Loucy (cell line): ENCODE measurements at regions not wholly inside any gene's neighbourhood (a gene's known extent, or its start where the extent isn't known, plus 50 kb on each side); places are given as distances from the start of the nearest gene placed in this dataset.

Source experiments
- CTCF ChIP-seq: fragments of 200-600 bp; sonication (generic); conservative IDR thresholded peaks from 2 replicates; pipeline ENCODE4 v1.5.1; 2014; ENCODE audit warnings: mild to moderate bottlenecking, antibody characterized with exemption, low read length
- EZH2phosphoT487 ChIP-seq: fragments of 200-600 bp; IDR thresholded peaks from 2 replicates; pipeline ENCODE4 v1.6.1; 2018; ENCODE audit warnings: antibody characterized with exemption, mild to moderate bottlenecking, moderate library complexity, borderline replicate concordance

DNA sequence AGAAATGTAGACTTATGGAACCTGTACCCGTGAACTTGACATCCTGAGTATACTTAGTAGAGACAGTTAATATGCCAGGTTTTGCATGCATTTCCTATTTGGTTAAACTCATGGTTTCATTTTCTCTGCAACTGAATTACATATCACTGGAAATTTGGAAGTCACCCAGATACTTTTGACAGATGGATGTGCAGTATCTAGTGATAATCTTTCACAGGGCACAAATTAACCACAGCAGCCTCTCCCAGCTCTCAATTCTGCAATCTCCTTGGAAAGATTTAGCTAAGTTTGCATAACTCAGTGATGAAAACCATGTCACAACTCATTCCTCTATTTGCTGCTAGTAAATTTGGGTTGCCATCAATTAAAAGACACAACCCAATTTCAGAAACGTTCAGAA lies 162.3 kb upstream of the TPM1 start:
- TF ChIP-seq CTCF (no peak), EZH2phosphoT487 (no peak)
